ENCODE measurements at regions not wholly inside any gene's neighbourhood (a gene's known extent, or its start where the extent isn't known, plus 50 kb on each side); places are given as distances from the start of the nearest gene placed in this dataset.
"Not testable (repeated sequence)": the region's sequence is repeated elsewhere in the genome, so short reads cannot be mapped to it uniquely, and the experiment has no call there.

GRCh38 chr7:13110107-13110506, 422.7 kb downstream of the ARL4A start:
- no peak for TF ChIP-seq CTCF (IDR thresholded peaks at IDR 0.05; ENCODE audit: low read length, missing control alignments)
- DNase-seq (ENCODE audit: low read depth), result no peak
- H3K4me3 ChIP-seq (replicated peaks; ENCODE audit: low read depth, low read length), result no peak overlapping the region

GRCh38 chr7:13111230-13111629, 423.8 kb downstream of the ARL4A start:
- TF ChIP-seq CTCF (IDR thresholded peaks at IDR 0.05; ENCODE audit: low read length, missing control alignments), result no peak
- no peak for DNase-seq (ENCODE audit: low read depth)
- H3K4me3 ChIP-seq (replicated peaks; ENCODE audit: low read depth, low read length), result no peak overlapping the region

GRCh38 chr7:13114240-13114639, 426.8 kb downstream of the ARL4A start:
- not testable (repeated sequence) for DNase-seq (ENCODE audit: low read depth); H3K4me3 ChIP-seq (replicated peaks; ENCODE audit: low read depth, low read length)

- TF ChIP-seq CTCF (IDR thresholded peaks at IDR 0.05; ENCODE audit: low read length, missing control alignments), result peak; percentile 29
- DNase-seq (ENCODE audit: low read depth), result peak; percentile 55
- H3K4me3 ChIP-seq (replicated peaks; ENCODE audit: low read depth, low read length), result no peak overlapping the region
These were observed 427.8 kb downstream of the ARL4A start for GRCh38 chr7:13115157-13115772.

- no peak for TF ChIP-seq CTCF (IDR thresholded peaks at IDR 0.05; ENCODE audit: low read length, missing control alignments)
- DNase-seq (ENCODE audit: low read depth), result no peak
- no peak overlapping the region for H3K4me3 ChIP-seq (replicated peaks; ENCODE audit: low read depth, low read length)
These were observed 428.4 kb downstream of the ARL4A start for GRCh38 chr7:13115855-13116254.

GRCh38 chr7:13117103-13117502, 429.7 kb downstream of the ARL4A start:
- DNase-seq (ENCODE audit: low read depth), result peak; percentile 50
- TF ChIP-seq CTCF (IDR thresholded peaks at IDR 0.05; ENCODE audit: low read length, missing control alignments), result peak; percentile 62

GRCh38 chr7:13117592-13117991, 430.2 kb downstream of the ARL4A start:
- no peak overlapping the region for H3K4me3 ChIP-seq (replicated peaks; ENCODE audit: low read depth, low read length)
- DNase-seq (ENCODE audit: low read depth), result no peak
- TF ChIP-seq CTCF (IDR thresholded peaks at IDR 0.05; ENCODE audit: low read length, missing control alignments), result no peak

More at GRCh38 chr7:13117103-13117502, 429.7 kb downstream of the ARL4A start:
- H3K4me3 ChIP-seq (replicated peaks; ENCODE audit: low read depth, low read length), result no peak overlapping the region

- H3K4me3 ChIP-seq (replicated peaks; ENCODE audit: low read depth, low read length); DNase-seq (ENCODE audit: low read depth): not testable (repeated sequence)
These were observed 437.2 kb downstream of the ARL4A start for GRCh38 chr7:13124629-13125028.
